ENCODE measurements at regions not wholly inside any gene's neighbourhood (a gene's known extent, or its start where the extent isn't known, plus 50 kb on each side); places are given as distances from the start of the nearest gene placed in this dataset.

GRCh38 chr3:72320095-72320954, 527.9 kb downstream of the SHQ1 start:
- TF ChIP-seq CTCF (IDR thresholded peaks at IDR 0.05) (no peak), REST (IDR thresholded peaks at IDR 0.05; ENCODE audit: insufficient read depth in 1 of 2, low read depth in 2 of 2, low read length in 1 of 2) (no peak), POLR2AphosphoS5 (IDR thresholded peaks at IDR 0.05; ENCODE audit: low read depth, low read length) (no peak)
